C1 segment of cervical spinal cord (tissue), 14 donors: ENCODE measurements at regions not wholly inside any gene's neighbourhood (a gene's known extent, or its start where the extent isn't known, plus 50 kb on each side); places are given as distances from the start of the nearest gene placed in this dataset.
"Not testable (repeated sequence)": the region's sequence is repeated elsewhere in the genome, so short reads cannot be mapped to it uniquely, and the experiment has no call there.

Experiments used
- DNase-seq, 14 donors: peaks; one replicate each; lab custom pipeline; 2025; lab: John Stamatoyannopoulos, UW

- peak in 5 of 14 donors; percentile 16 to 75 (median 25) for DNase-seq
These were observed 82.4 kb downstream of the ARL6IP4 start for GRCh38 chr12:123062681-123063486.

- no peak for DNase-seq
These were observed 81.1 kb downstream of the ARL6IP4 start for GRCh38 chr12:123061441-123062205.

- peak in 1 of 14 donors; percentile 54 for DNase-seq
These were observed 79.0 kb downstream of the ARL6IP4 start for GRCh38 chr12:123059500-123059899.

- DNase-seq = peak in 2 of 14 donors; percentile 21 to 45
These were observed 78.5 kb downstream of the ARL6IP4 start for GRCh38 chr12:123058980-123059379.

- DNase-seq = no peak
These were observed 78.0 kb downstream of the ARL6IP4 start for GRCh38 chr12:123058481-123058880.

GRCh38 chr12:123057513-123058265 lies 77.2 kb downstream of the ARL6IP4 start:
- DNase-seq = no peak

- no peak for DNase-seq
These were observed 76.2 kb downstream of the ARL6IP4 start for GRCh38 chr12:123056709-123057108.

GRCh38 chr12:123056053-123056452 lies 75.6 kb downstream of the ARL6IP4 start:
- DNase-seq = peak in 1 of 14 donors; percentile 28

GRCh38 chr12:123055281-123055766 lies 74.8 kb downstream of the ARL6IP4 start:
- DNase-seq = peak in 2 of 14 donors; percentile 18 to 91

GRCh38 chr12:123054371-123054770 lies 73.9 kb downstream of the ARL6IP4 start:
- no peak for DNase-seq

- DNase-seq = no peak
These were observed 71.1 kb downstream of the ARL6IP4 start for GRCh38 chr12:123051556-123051955.

GRCh38 chr12:123050913-123051312 lies 70.4 kb downstream of the ARL6IP4 start:
- no peak for DNase-seq

- peak in 1 of 14 donors; percentile 81 for DNase-seq
These were observed 69.9 kb downstream of the ARL6IP4 start for GRCh38 chr12:123050331-123050831.

- peak in 1 of 14 donors; percentile 20 for DNase-seq
These were observed 69.1 kb downstream of the ARL6IP4 start for GRCh38 chr12:123049398-123050240.

- DNase-seq = not testable (repeated sequence)
These were observed 67.4 kb downstream of the ARL6IP4 start for GRCh38 chr12:123047892-123048291.

GRCh38 chr12:123047289-123047688 lies 66.8 kb downstream of the ARL6IP4 start:
- no peak for DNase-seq

- no peak for DNase-seq
These were observed 66.0 kb downstream of the ARL6IP4 start for GRCh38 chr12:123046431-123046830.

GRCh38 chr12:123045678-123046077 lies 65.2 kb downstream of the ARL6IP4 start:
- DNase-seq = no peak

- no peak for DNase-seq
These were observed 63.9 kb downstream of the ARL6IP4 start for GRCh38 chr12:123044351-123044750.

GRCh38 chr12:123043536-123044001 lies 63.1 kb downstream of the ARL6IP4 start:
- DNase-seq = peak in 9 of 14 donors; percentile 19 to 55 (median 34)
